DND-41 (cell line): ENCODE measurements at regions not wholly inside any gene's neighbourhood (a gene's known extent, or its start where the extent isn't known, plus 50 kb on each side); places are given as distances from the start of the nearest gene placed in this dataset.

ENCODE experiments used
- ATAC-seq: fragments of 200-7000 bp; cut with Tn5 transposase; 3 replicates; pipeline ENCODE4 v1.9.1; 2021; ENCODE audit warnings: low read depth; ENCODE audit not compliant: insufficient read depth
- DNase-seq: peaks from one replicate; pipeline ENCODE4 v3.0.0-alpha.2; 2020
- H2AFZ ChIP-seq: 2 replicates; pipeline ENCODE4 v1.6.0; 2012; ENCODE audit warnings: low read depth, low read length
- H3K27ac ChIP-seq: 2 replicates; pipeline ENCODE4 v1.5.1; 2012; ENCODE audit warnings: low read length, inconsistent platforms
- H3K27me3 ChIP-seq: fragments of 200-600 bp; sonication (generic); 2 replicates; pipeline ENCODE4 v1.6.0; 2012; ENCODE audit warnings: low read length, mild to moderate bottlenecking, inconsistent platforms; ENCODE audit not compliant: insufficient read depth, poor library complexity
- H3K36me3 ChIP-seq: 2 replicates; pipeline ENCODE4 v1.5.1; 2012; ENCODE audit warnings: low read length, inconsistent platforms; ENCODE audit not compliant: insufficient read depth
- H3K4me1 ChIP-seq: 2 replicates; pipeline ENCODE4 v1.5.1; 2012; ENCODE audit warnings: mild to moderate bottlenecking, low read length; ENCODE audit not compliant: insufficient read depth
- H3K4me2 ChIP-seq: 2 replicates; pipeline ENCODE4 v1.6.0; 2012; ENCODE audit warnings: mild to moderate bottlenecking, moderate library complexity, low read length, inconsistent platforms; ENCODE audit not compliant: insufficient read depth
- H3K4me3 ChIP-seq, 2 experiments: fragments of 200-600 bp in 1 of 2; shearing (Covaris generic) in 1 of 2; 2 replicates each; pipeline ENCODE4 v1.5.1; 2012 to 2016; ENCODE audit warnings: inconsistent platforms in 2 of 2, low read length in 2 of 2, mild to moderate bottlenecking in 2 of 2, low read depth in 1 of 2, moderate library complexity in 1 of 2
- H3K79me2 ChIP-seq: 2 replicates; pipeline ENCODE4 v1.6.0; 2012; ENCODE audit warnings: low read length, inconsistent platforms; ENCODE audit not compliant: insufficient read depth
- H3K9ac ChIP-seq: 2 replicates; pipeline ENCODE4 v1.6.0; 2012; ENCODE audit warnings: low read depth, mild to moderate bottlenecking, inconsistent platforms, low read length, moderate library complexity
- H3K9me3 ChIP-seq: 2 replicates; pipeline ENCODE4 v1.5.1; 2012; ENCODE audit warnings: low read length, moderate library complexity, mild to moderate bottlenecking, inconsistent platforms; ENCODE audit not compliant: insufficient read depth, severe bottlenecking
- H4K20me1 ChIP-seq: 2 replicates; pipeline ENCODE4 v1.6.0; 2012; ENCODE audit warnings: low read length; ENCODE audit not compliant: insufficient read depth
- EZH2 ChIP-seq: IDR thresholded peaks from 3 replicates; pipeline ENCODE4 v1.6.1; 2012; ENCODE audit warnings: borderline replicate concordance, low read depth, mild to moderate bottlenecking, moderate library complexity, low read length, inconsistent platforms; ENCODE audit not compliant: severe bottlenecking
- TF ChIP-seq, protein P1 (sequence below): IDR thresholded peaks from 2 replicates; pipeline ENCODE4 v1.5.1; 2012; ENCODE audit warnings: borderline replicate concordance, low read length, moderate library complexity, mild to moderate bottlenecking; ENCODE audit not compliant: poor library complexity, severe bottlenecking; ENCODE audit errors: extremely low read depth

DNA sequence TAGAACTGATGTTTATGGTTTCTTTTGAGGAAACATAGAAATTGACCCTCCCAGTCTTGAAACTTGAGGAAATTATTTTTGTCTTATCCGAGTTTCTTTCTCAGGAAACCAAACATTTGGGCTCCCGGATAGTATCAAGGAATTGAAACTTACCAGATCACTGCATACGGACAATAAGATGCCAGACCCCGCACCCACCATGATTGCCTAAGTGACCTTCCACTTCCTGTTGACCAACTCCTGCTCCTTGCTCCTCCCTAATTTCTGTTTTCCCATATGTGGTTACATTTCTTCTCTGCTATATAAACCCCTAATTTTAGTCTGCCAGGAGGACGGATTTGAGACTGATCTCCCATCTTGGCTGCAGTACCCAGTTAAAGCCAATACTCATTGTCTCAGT is 118.4 kb upstream of the TPRG1 start:
- ATAC-seq = no peak
- DNase-seq = no peak
- Histone ChIP-seq H4K20me1 (no peaks in the 10 kb centered on the region), H3K27ac (no peak overlapping the region), H3K79me2 (no peaks in the 10 kb centered on the region), H3K4me3 (no peak overlapping the region), H3K9me3 (no peaks in the 10 kb centered on the region), H3K9ac (no peak overlapping the region), H3K27me3 (no peaks in the 10 kb centered on the region), H3K4me1 (no peaks in the 10 kb centered on the region), H2AFZ (no peak overlapping the region; the same call in 1 of the 2 replicates), H3K4me2 (no peak overlapping the region), H3K36me3 (no peaks in the 10 kb centered on the region)
- TF ChIP-seq EZH2 = no peak
- TF ChIP-seq, protein P1, sequence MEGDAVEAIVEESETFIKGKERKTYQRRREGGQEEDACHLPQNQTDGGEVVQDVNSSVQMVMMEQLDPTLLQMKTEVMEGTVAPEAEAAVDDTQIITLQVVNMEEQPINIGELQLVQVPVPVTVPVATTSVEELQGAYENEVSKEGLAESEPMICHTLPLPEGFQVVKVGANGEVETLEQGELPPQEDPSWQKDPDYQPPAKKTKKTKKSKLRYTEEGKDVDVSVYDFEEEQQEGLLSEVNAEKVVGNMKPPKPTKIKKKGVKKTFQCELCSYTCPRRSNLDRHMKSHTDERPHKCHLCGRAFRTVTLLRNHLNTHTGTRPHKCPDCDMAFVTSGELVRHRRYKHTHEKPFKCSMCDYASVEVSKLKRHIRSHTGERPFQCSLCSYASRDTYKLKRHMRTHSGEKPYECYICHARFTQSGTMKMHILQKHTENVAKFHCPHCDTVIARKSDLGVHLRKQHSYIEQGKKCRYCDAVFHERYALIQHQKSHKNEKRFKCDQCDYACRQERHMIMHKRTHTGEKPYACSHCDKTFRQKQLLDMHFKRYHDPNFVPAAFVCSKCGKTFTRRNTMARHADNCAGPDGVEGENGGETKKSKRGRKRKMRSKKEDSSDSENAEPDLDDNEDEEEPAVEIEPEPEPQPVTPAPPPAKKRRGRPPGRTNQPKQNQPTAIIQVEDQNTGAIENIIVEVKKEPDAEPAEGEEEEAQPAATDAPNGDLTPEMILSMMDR = no peak

- Histone ChIP-seq H3K27ac (no peak overlapping the region), H3K27me3 (no peaks in the 10 kb centered on the region), H3K4me1 (no peaks in the 10 kb centered on the region), H3K79me2 (no peaks in the 10 kb centered on the region), H4K20me1 (no peaks in the 10 kb centered on the region), H3K4me2 (no peak overlapping the region), H3K9ac (no peak overlapping the region), H3K4me3 (no peak overlapping the region), H3K36me3 (no peaks in the 10 kb centered on the region), H3K9me3 (no peaks in the 10 kb centered on the region), H2AFZ (no peak overlapping the region)
- ATAC-seq (no peak), DNase-seq (no peak)
- TF ChIP-seq, protein P1 = no peak
- TF ChIP-seq EZH2 = no peak
These were observed 115.0 kb upstream of the TPRG1 start for GRCh38 chr3:189056646-189057335.

DNA sequence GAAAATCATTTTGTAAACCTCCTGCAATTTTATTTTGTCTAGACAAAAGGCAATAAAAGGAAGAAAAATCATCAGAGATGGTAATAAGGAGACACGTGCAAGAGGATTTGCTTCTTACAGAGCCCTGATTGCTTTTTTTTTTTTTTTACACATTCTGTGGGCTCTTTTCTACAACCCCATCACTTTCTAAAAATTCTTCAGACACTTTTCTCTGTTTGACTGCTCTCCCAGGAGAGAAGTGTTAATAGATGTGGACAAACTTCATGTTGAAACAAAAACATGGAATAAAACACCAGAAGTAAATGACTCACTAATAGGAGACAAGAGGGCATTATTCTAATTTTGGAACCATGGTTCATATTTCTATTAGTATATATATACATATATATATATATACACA is 114.4 kb upstream of the TPRG1 start:
- H3K79me2 ChIP-seq = no peaks in the 10 kb centered on the region
- no peak overlapping the region for H3K27ac ChIP-seq
- H3K4me2 ChIP-seq = no peak overlapping the region
- TF ChIP-seq EZH2 = no peak
- TF ChIP-seq, protein P1 = no peak
- no peak for DNase-seq
- ATAC-seq = no peak
- no peaks in the 10 kb centered on the region for H3K9me3 ChIP-seq
- H3K4me1 ChIP-seq = no peaks in the 10 kb centered on the region
- H3K27me3 ChIP-seq = no peaks in the 10 kb centered on the region
- H3K36me3 ChIP-seq = no peaks in the 10 kb centered on the region
- no peak overlapping the region for H3K9ac ChIP-seq
- no peak overlapping the region for H2AFZ ChIP-seq
- no peak overlapping the region for H3K4me3 ChIP-seq
- no peaks in the 10 kb centered on the region for H4K20me1 ChIP-seq
